ENCODE measurements at regions not wholly inside any gene's neighbourhood (a gene's known extent, or its start where the extent isn't known, plus 50 kb on each side); places are given as distances from the start of the nearest gene placed in this dataset.

- Histone ChIP-seq H2BK120ac (ENCODE audit: low read depth, low read length, poor library complexity, severe bottlenecking) (no peak overlapping the region), H3K18ac (ENCODE audit: insufficient read length, low read depth, low read length) (no peak overlapping the region), H3K14ac (ENCODE audit: insufficient read depth, low read length) (no peak overlapping the region), H3K27ac (ENCODE audit: insufficient read length, low read depth, low read length) (no peak overlapping the region), H2BK15ac (ENCODE audit: low read depth, low read length) (no peak overlapping the region), H3K9ac (ENCODE audit: extremely low read depth, insufficient read length, low read length) (no peak overlapping the region), H3K23me2 (ENCODE audit: insufficient read length, low read depth, low read length, poor library complexity, severe bottlenecking) (no peaks in the 10 kb centered on the region), H3T11ph (ENCODE audit: low read length) (no peak overlapping the region), H4K5ac (ENCODE audit: insufficient read length, low read depth, low read length) (no peak overlapping the region), H4K20me1 (ENCODE audit: control insufficient read depth, insufficient read depth, insufficient read length) (no peaks in the 10 kb centered on the region), H2BK5ac (ENCODE audit: insufficient read length, low read length) (no peak overlapping the region), H3K4me1 (ENCODE audit: insufficient read depth, low read length) (no peaks in the 10 kb centered on the region), H4K8ac (replicated peaks; ENCODE audit: insufficient read length, low read depth, low read length) (no peak overlapping the region), H3K79me1 (ENCODE audit: insufficient read depth, low read depth, low read length, poor library complexity, severe bottlenecking) (no peaks in the 10 kb centered on the region), H2BK12ac (ENCODE audit: insufficient read length, low read depth, low read length) (no peak overlapping the region), H2AFZ (ENCODE audit: low read length) (no peak overlapping the region), H4K91ac (ENCODE audit: insufficient read length, low read depth, low read length) (no peak overlapping the region), H2BK20ac (ENCODE audit: low read depth, low read length, poor library complexity, severe bottlenecking) (no peak overlapping the region), H2AK5ac (ENCODE audit: insufficient read length, low read length) (no peak overlapping the region), H3K9me3 (ENCODE audit: control insufficient read depth, low read depth, low read length) (no peaks in the 10 kb centered on the region), H3K79me2 (ENCODE audit: insufficient read depth, low read length) (no peaks in the 10 kb centered on the region), H3K56ac (ENCODE audit: insufficient read length, low read depth, low read length) (no peak overlapping the region), H3K27me3 (ENCODE audit: insufficient read depth, low read length) (no peaks in the 10 kb centered on the region), H3K23ac (ENCODE audit: insufficient read length, low read depth, low read length) (no peak overlapping the region), H3K4me2 (ENCODE audit: insufficient read depth, insufficient read length, low read length) (no peak overlapping the region), H3K4ac (ENCODE audit: low read depth, low read length) (no peak overlapping the region)
- H3K36me3 Mint-ChIP-seq (ENCODE audit: insufficient read depth in 1 of 3, low read depth in 3 of 3): peaks cover 0 to 4% (median 0%) of the 10 kb centered on the region in 3 experiments; a peak in 1 of 7 replicates
- DNase-seq: no peak
- H3K4me1 Mint-ChIP-seq: no peaks in the 10 kb centered on the region
- peaks cover 4% of the 10 kb centered on the region in 2 experiments; a peak in 3 of 5 replicates for H3K9me3 Mint-ChIP-seq
- TF ChIP-seq CTCF (conservative IDR thresholded peaks at IDR 0.05): no peak
- no peak overlapping the region for H3K4me3 Mint-ChIP-seq
- H3K27ac Mint-ChIP-seq: no peak overlapping the region
- H3K27me3 Mint-ChIP-seq (ENCODE audit: low read depth): no peaks in the 10 kb centered on the region
Observed at GRCh38 chr15:46518381-46518780, 883.6 kb downstream of the SQOR start.

Data from H9 (cell line).